Loucy (cell line): ENCODE measurements at regions not wholly inside any gene's neighbourhood (a gene's known extent, or its start where the extent isn't known, plus 50 kb on each side); places are given as distances from the start of the nearest gene placed in this dataset.

Experiments used
- H2AFZ ChIP-seq: fragments of 200-600 bp; sonication (generic); 2 replicates; pipeline ENCODE4 v1.6.0; 2016; ENCODE audit warnings: antibody characterized with exemption, mild to moderate bottlenecking, low read length, moderate library complexity
- H3F3A ChIP-seq: fragments of 200-600 bp; 2 replicates; pipeline ENCODE4 v1.6.0; 2016; ENCODE audit warnings: antibody characterized with exemption, low read depth, mild to moderate bottlenecking
- H3K27me3 ChIP-seq: fragments of 200-600 bp; sonication (generic); 2 replicates; pipeline ENCODE4 v1.6.1; 2014; ENCODE audit warnings: low read length, mild to moderate bottlenecking; ENCODE audit not compliant: insufficient read depth, poor library complexity, severe bottlenecking
- H3K36me3 ChIP-seq: fragments of 200-600 bp; sonication (generic); 2 replicates; pipeline ENCODE4 v1.6.1; 2016; ENCODE audit warnings: low read length; ENCODE audit not compliant: insufficient read depth
- H3K4me1 ChIP-seq: fragments of 200-600 bp; sonication (generic); 2 replicates; pipeline ENCODE4 v1.5.1; 2014; ENCODE audit warnings: low read length, mild to moderate bottlenecking; ENCODE audit not compliant: insufficient read depth, poor library complexity, severe bottlenecking
- H3K4me2 ChIP-seq: fragments of 200-600 bp; sonication (generic); 2 replicates; pipeline ENCODE4 v1.6.0; 2014; ENCODE audit warnings: antibody characterized with exemption, low read length, low read depth, mild to moderate bottlenecking; ENCODE audit not compliant: poor library complexity, severe bottlenecking
- H3K4me3 ChIP-seq: fragments of 200-600 bp; sonication (generic); 2 replicates; pipeline ENCODE4 v1.5.1; 2014; ENCODE audit warnings: low read length, mild to moderate bottlenecking, mixed read lengths; ENCODE audit not compliant: poor library complexity, severe bottlenecking
- H3K79me2 ChIP-seq: fragments of 200-600 bp; sonication (generic); 2 replicates; pipeline ENCODE4 v1.6.1; 2014; ENCODE audit warnings: low read length; ENCODE audit not compliant: insufficient read depth
- H3K9ac ChIP-seq: fragments of 200-600 bp; sonication (generic); 2 replicates; pipeline ENCODE4 v1.6.0; 2014; ENCODE audit warnings: mild to moderate bottlenecking, low read depth, low read length, moderate library complexity; ENCODE audit not compliant: poor library complexity, severe bottlenecking
- H3K9me2 ChIP-seq: fragments of 200-600 bp; sonication (generic); replicated peaks from 2 replicates; pipeline ENCODE4 v1.6.1; 2016; ENCODE audit warnings: low read depth, low read length, mixed read lengths
- H3K9me3 ChIP-seq: fragments of 200-600 bp; sonication (generic); 2 replicates; pipeline ENCODE4 v1.6.1; 2014; ENCODE audit warnings: mild to moderate bottlenecking, antibody characterized with exemption, low read length, low read depth; ENCODE audit not compliant: insufficient read depth
- H4K20me1 ChIP-seq: fragments of 200-600 bp; sonication (generic); 2 replicates; pipeline ENCODE4 v1.6.0; 2014; ENCODE audit warnings: antibody characterized with exemption, low read length, mild to moderate bottlenecking; ENCODE audit not compliant: insufficient read depth, poor library complexity, severe bottlenecking
- EZH2phosphoT487 ChIP-seq: fragments of 200-600 bp; IDR thresholded peaks from 2 replicates; pipeline ENCODE4 v1.6.1; 2018; ENCODE audit warnings: antibody characterized with exemption, mild to moderate bottlenecking, moderate library complexity, borderline replicate concordance
- TF ChIP-seq, protein P1 (sequence below): fragments of 200-600 bp; sonication (generic); conservative IDR thresholded peaks from 2 replicates; pipeline ENCODE4 v1.5.1; 2014; ENCODE audit warnings: mild to moderate bottlenecking, antibody characterized with exemption, low read length

DNA sequence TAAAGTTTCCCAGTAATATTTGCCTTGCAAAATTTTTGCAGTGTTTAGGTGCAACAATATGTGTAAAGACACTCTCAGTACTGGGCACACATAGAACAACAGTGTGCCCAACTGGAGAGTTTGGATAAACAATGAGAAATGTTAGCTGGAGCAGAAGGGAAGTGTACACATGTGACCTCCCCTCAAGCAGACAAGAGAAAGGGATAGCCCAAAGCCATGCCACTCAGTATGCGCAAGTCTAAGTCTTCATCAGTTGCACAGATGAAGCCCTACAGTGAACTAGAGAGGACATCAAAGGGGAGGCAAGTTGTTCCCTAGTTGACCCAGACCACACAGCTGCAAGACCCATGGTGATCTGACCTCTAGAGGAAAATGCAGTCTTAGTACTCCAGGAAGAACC lies 97.9 kb upstream of the CDH11 start:
- Histone ChIP-seq H3K4me1 (no peaks in the 10 kb centered on the region), H3K36me3 (no peaks in the 10 kb centered on the region), H3K4me2 (no peak overlapping the region), H3K79me2 (no peaks in the 10 kb centered on the region), H3K9ac (no peak overlapping the region), H3K4me3 (no peak overlapping the region), H4K20me1 (no peaks in the 10 kb centered on the region), H3K27me3 (no peaks in the 10 kb centered on the region), H3K9me2 (no peaks in the 10 kb centered on the region), H2AFZ (no peak overlapping the region), H3F3A (no peaks in the 10 kb centered on the region), H3K9me3 (no peaks in the 10 kb centered on the region)
- TF ChIP-seq EZH2phosphoT487 = no peak
- TF ChIP-seq, protein P1, sequence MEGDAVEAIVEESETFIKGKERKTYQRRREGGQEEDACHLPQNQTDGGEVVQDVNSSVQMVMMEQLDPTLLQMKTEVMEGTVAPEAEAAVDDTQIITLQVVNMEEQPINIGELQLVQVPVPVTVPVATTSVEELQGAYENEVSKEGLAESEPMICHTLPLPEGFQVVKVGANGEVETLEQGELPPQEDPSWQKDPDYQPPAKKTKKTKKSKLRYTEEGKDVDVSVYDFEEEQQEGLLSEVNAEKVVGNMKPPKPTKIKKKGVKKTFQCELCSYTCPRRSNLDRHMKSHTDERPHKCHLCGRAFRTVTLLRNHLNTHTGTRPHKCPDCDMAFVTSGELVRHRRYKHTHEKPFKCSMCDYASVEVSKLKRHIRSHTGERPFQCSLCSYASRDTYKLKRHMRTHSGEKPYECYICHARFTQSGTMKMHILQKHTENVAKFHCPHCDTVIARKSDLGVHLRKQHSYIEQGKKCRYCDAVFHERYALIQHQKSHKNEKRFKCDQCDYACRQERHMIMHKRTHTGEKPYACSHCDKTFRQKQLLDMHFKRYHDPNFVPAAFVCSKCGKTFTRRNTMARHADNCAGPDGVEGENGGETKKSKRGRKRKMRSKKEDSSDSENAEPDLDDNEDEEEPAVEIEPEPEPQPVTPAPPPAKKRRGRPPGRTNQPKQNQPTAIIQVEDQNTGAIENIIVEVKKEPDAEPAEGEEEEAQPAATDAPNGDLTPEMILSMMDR = no peak

DNA sequence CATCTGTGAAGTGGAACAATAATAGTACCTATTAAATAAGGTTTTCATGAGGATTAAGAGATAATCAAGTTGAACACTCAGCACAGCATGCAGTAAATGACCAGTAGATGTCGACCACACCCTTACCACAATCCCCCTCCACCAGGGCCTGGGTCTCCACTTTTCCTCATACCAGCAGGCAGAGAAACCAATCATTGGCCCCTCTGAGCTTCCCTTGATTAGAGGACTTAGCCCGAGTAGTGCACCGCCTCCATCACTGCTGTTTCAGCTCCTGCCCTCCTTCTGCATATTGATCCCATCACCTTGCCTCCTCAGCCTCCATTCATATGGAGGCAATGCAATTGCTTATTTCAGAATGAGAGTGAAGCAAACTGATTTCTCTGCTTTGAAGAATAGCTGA lies 96.5 kb upstream of the CDH11 start:
- no peaks in the 10 kb centered on the region for H4K20me1 ChIP-seq
- no peaks in the 10 kb centered on the region for H3F3A ChIP-seq
- no peak for TF ChIP-seq EZH2phosphoT487
- TF ChIP-seq, protein P1 = no peak

DNA sequence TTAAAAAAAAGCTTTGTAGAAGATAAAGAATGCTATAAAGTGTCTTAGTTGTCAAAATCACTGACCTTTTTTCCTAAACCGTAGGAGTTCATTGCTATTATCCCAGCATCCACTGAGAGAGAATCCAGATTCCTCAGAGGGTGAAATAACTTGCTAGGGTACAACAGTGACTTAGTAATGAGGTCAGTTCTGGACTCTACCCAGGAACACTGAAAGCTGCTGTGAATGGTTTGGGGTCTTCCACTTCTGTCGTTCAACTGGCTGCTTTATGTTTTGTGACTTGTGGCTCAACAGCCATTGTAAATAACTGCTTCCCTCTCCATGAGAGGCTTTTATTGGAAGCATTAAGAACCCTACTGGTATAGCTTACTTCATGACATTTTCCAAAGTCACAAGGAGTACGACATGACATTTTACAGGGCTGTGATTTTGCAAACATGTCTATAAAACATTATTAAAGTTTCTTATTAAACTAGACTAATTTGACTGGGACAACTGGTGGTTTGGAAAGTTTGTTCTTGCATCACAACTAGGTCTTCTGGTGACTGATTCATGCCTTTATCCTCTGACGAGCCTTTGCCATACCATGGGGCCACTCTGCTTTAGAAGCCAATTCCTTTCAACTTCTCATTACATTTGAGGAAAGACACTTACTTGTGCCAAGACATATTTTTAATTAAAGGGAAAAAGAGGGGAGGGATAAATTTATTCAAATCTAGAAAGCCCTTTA lies 92.2 kb upstream of the CDH11 start:
- no peak overlapping the region for H3K4me3 ChIP-seq
- H3K4me2 ChIP-seq = no peak overlapping the region
- no peaks in the 10 kb centered on the region for H3F3A ChIP-seq
- no peak overlapping the region for H2AFZ ChIP-seq
- no peaks in the 10 kb centered on the region for H3K79me2 ChIP-seq
- H3K27me3 ChIP-seq = no peaks in the 10 kb centered on the region
- no peaks in the 10 kb centered on the region for H4K20me1 ChIP-seq
- no peaks in the 10 kb centered on the region for H3K9me3 ChIP-seq
- no peak overlapping the region for H3K9ac ChIP-seq
- H3K36me3 ChIP-seq = no peaks in the 10 kb centered on the region
- no peaks in the 10 kb centered on the region for H3K9me2 ChIP-seq
- no peaks in the 10 kb centered on the region for H3K4me1 ChIP-seq
- TF ChIP-seq, protein P1 = no peak
- TF ChIP-seq EZH2phosphoT487 = no peak

More for the DNA sequence above, 96.5 kb upstream of the CDH11 start:
- no peaks in the 10 kb centered on the region for H3K36me3 ChIP-seq
- H3K4me2 ChIP-seq = no peak overlapping the region
- H3K4me1 ChIP-seq = no peaks in the 10 kb centered on the region
- H3K4me3 ChIP-seq = no peak overlapping the region
- H3K27me3 ChIP-seq = no peaks in the 10 kb centered on the region
- no peaks in the 10 kb centered on the region for H3K9me2 ChIP-seq
- no peak overlapping the region for H3K9ac ChIP-seq
- H3K9me3 ChIP-seq = no peaks in the 10 kb centered on the region
- H3K79me2 ChIP-seq = no peaks in the 10 kb centered on the region
- H2AFZ ChIP-seq = no peak overlapping the region
